IPS-NIHi11 (cell line): ENCODE measurements at regions not wholly inside any gene's neighbourhood (a gene's known extent, or its start where the extent isn't known, plus 50 kb on each side); places are given as distances from the start of the nearest gene placed in this dataset.

Experiments
- DNase-seq: peaks from one replicate; pipeline ENCODE4 v3.0.0; 2012; ENCODE audit warnings: mixed read lengths, low spot score

DNA sequence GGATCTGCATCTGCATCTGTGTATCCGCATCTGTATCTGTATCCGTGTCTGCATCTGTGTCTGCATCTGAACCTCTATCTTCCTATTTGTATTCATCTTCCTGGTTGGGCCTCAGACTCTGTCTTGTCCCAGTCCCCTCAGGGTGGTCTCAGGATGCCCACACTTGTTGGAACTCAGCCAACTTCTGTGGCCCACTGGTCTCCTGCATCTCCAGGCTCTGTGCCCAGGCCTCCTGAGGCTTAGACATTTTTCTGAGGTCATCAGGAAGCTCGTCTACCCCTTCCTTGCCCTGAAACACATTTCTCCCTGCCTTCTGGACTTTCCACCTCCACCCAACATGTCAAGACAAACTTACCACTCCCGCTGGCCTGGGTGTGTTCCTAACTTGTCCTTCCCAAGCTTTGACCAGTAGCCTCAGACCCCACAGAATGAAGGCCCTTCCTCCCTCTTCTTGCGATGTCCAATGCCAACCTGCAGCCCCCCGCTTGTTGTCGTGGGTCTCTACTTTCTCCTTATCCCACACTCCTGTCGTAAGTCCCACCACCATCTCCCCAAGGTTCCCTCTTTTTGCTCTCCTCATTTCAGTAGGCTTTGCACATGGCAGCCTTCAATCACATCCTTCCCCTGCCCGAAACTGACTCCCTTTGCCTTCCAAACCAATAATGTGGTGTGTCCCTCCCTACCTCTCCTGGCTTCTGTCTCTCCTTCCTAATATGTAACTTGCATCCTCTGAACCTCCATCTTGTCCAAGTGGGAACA, 176.5 kb downstream of the DLL1 start:
- no peak for DNase-seq

DNA sequence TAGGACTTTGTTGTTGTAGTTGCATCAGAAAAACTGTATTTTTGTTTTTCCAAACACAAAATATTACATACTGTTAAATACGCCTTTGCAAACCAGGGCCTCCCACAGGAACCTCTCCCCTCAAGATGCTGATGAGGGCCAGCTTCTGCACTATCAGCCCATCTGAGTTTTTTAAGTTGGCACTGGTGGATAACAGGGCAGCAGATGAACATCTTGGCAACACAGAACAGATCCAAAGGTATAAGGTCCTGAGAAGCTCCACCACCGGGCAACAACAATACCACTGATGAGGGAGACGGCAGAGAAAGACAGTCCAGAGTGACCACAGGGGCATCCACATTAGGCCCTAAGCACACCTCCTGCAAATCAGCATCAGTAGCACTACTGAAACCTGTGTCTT, 177.7 kb downstream of the DLL1 start:
- DNase-seq: no peak

DNA sequence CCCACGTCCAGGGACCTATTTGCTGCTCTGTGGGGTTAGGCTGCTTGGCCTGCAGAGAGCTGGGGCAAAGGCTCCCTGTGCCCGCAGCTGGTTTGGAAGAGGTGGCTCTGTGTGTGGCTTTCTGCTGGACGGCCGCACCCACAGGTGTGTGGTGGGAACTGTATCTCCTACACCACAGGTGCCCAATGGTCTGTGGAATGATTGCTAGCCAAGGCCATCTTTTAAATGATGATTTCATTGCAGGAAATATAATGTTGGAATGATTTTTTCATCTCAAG, 178.4 kb downstream of the DLL1 start:
- DNase-seq: no peak

GRCh38 chr6:170111816-170112582, 178.9 kb downstream of the DLL1 start:
- DNase-seq: no peak

- DNase-seq: no peak
Observed at GRCh38 chr6:170111141-170111664, 179.7 kb downstream of the DLL1 start.

DNA sequence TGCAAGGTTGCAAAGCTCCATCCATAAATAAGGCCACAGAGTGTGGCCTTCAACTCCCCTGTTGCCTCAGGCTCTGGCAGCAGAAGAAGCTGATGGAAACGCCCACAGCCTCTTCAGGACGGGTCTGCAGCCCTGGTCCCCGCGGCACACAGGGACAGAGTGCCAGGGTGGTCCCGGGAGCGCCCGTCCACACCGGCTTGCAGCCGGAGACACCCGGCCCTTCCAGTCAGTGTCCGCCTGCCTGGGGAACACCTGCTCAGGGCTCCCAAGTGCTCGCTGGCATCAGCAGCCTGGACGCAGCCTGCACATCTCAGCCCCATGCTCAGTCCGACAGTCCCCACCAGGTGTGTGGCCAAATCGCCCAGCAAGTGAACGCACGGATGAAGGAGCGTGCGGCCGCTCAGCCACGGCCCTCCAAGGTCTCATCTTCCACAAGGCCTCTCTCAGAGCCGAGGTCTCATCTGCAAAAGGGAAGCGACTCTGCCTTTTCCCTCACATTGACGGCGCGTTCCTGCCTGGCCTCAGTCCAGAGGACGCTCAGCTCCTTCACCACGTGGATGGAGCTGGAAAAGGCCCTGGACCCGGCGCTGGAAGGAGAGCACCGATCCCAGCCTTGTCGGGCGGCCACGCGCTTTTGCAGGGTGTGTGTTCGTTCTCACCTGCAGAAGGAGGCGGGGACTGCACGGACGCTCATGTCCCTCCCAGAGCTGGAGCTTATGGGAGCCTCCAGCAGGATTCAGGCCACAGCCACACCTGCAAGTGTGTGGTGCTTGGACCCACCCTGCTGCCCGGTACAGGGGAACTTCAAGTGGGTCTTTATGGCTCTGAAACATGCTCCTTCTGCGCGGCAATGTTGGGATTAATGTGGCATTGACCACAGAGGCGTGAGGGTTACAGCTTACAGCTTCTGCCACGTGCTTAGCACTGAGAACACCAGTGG, 180.4 kb downstream of the DLL1 start:
- no peak for DNase-seq

GRCh38 chr6:170108890-170109587, 181.8 kb downstream of the DLL1 start:
- DNase-seq: no peak

GRCh38 chr6:170108456-170108855, 182.4 kb downstream of the DLL1 start:
- no peak for DNase-seq

- DNase-seq: no peak
Observed at GRCh38 chr6:170107606-170108222, 183.2 kb downstream of the DLL1 start.

- no peak for DNase-seq
Observed at GRCh38 chr6:170106906-170107525, 183.9 kb downstream of the DLL1 start.

DNA sequence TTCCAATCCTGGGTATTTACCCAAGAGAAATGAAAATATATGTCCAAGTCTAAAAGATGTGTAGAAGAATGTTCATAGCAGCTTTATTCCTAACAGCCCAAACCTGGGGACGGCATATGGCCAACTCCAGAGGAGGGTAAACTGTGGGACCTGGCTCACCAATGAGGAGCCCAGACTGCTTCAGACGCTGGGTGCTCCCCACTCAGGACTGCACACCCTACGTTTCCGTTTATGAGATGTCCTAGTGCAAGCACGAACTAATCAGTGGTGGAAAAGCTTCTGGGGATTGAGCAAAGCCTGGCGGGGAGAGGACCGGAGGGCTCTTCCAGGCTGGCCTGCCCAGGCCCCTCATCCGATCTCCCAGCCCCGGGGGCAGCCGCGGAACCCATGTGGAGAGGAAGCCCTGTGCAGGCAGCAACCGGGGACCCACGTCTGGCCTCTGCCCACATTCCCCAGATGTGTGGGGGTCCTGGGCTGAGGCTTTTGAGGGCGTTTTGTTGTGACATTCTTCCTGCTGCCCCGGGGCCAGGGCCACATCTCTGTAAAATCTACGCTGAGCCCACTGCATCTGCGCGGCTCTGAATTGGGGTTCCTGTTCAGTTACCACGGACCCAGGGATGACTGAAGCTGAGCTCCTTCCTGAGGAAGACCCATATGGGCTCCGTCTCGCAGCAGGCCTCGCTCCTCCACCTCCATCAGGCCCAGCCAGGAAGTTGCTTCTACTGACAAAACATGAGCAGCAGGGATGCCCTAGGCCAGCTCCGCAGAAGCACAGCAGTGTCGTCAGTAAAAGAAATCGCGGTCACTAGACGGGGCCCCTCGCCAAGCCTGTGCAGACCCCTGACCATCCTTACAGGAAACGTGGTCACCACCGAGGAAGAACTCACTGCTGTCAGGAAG, 188.0 kb downstream of the DLL1 start:
- peak; percentile 11 for DNase-seq

DNA sequence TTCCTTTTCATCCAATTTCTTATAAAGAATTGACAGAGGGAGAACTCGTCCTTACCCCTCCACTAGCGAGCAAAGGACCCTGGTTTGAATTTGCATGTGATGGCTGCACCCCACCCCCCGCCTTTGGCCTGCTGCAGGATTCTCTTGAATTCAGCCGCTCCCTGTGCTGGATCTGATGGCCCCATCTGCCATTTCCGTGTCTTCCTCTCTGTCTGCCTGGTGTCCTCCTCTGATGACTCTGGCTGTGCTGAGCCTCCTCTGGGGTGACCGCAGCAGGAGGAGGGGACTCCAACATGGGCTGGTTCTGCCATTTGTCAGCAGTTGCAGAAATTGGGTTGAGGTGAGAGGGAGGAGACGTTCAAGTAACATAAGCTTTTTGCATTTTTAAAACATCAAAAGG, 188.8 kb downstream of the DLL1 start:
- peak; percentile 53 for DNase-seq

DNA sequence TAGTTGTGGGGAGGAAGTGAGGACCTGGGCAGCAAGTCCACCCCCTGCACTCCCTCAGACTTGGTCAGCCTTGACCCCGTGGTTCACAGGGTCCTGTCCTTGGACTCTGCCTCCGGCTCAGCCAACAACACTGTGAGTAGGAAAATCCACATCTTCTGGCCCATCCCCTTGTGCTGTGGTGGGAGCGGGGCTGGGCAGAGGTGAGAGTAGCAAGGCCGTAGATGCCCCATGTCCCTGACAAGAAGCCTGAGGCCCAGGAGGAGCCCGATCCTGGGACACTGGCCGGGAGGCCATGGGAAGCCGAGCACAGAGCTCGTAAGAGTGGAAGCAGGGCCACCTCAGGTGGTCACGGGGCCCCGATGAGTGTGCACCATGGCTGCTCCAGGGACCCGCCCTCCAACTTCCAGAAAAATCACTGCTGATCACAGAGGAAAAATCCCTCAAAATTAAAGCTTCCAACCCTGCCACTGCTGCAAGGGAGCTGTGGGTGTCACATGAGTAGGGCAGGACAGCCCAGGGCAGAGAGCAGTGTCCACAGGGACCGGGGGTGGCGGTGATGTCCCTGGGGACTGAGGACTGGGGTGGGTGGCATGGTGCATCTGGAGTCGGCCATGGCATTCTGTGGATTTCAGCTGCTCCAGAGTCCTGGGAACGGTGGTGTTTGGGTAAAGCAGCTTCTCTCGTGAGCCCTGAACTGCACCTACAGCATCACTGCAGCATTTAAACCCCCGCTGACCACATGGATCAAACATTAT, 189.4 kb downstream of the DLL1 start:
- peak; percentile 15 for DNase-seq

DNA sequence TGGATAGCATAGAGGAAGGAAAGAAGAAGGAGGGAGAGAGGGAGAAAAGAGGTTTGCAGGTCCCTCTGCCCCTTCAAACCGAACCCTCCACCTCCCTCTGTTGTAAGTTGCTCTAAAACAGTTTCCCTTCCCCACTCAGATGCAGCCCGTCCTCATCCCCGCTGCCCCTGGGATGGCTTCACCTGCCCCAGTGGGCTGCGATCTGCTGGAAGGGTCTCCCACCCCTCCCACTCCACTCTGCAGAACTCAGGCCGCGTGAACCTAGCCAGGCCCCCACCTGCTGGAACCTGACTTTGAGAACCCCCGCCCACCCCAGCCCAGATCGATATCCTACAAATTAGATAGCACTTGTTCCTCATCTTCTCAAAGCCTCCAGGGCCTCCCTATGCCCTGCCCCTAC, 190.8 kb downstream of the DLL1 start:
- no peak for DNase-seq

DNA sequence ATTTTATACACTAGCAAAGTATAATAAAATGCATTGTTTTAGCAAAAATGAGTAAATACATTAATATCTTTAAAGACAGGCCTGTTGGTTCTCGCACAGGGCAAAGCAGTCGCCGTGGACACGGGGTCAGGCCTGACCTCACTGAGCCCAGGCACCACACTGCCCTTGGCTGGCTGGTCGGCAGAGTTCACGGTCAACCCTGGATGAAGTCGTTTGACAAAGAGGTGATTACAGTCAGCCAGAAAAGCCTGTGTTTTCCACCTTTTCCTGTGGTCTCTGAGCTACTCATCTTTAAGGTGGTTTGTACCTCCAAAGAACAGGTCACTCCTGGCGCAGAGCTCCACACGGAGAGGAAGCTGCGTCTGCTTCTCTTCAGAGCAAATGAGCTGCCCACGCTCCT, 191.5 kb downstream of the DLL1 start:
- DNase-seq: peak; percentile 7

- peak; percentile 8 for DNase-seq
Observed at GRCh38 chr6:170098428-170099170, 192.3 kb downstream of the DLL1 start.

- no peak for DNase-seq
Observed at GRCh38 chr6:170097505-170098427, 193.1 kb downstream of the DLL1 start.
